MCF 10A (cell line): ENCODE measurements at regions not wholly inside any gene's neighbourhood (a gene's known extent, or its start where the extent isn't known, plus 50 kb on each side); places are given as distances from the start of the nearest gene placed in this dataset.
"Not testable (repeated sequence)": the region's sequence is repeated elsewhere in the genome, so short reads cannot be mapped to it uniquely, and the experiment has no call there.

Experiments
- BruUV-seq: library from RNA; stranded (reverse); fragments of 400-500 nt; replicated peaks from 2 replicates; lab custom pipeline; 2021; lab: Mats Ljungman, UMichigan
- CTCF ChIA-PET: fragments of 300-600 bp; sonication (Branson Sonifier 250); formaldehyde crosslinking; extraction: SDS; loops from one replicate; lab custom pipeline; 2021; ENCODE audit warnings: antibody characterized with exemption, inconsistent platforms; lab: Yijun Ruan, JAX
- POLR2A ChIA-PET: fragments of 300-600, 350-650 bp; sonication (Branson Sonifier 250); formaldehyde crosslinking; extraction: SDS; loops from one replicate; lab custom pipeline; 2020; ENCODE audit warnings: antibody characterized with exemption, inconsistent platforms; lab: Yijun Ruan, JAX
- DNase-seq: peaks from one replicate; pipeline ENCODE4 v3.0.0-alpha.2; 2018; ENCODE audit not compliant: unreplicated experiment
- H3K27ac Mint-ChIP-seq: one replicate; pipeline ENCODE4 v1.8.0; 2022; ENCODE audit warnings: mild to moderate bottlenecking, low read depth, mixed read lengths; ENCODE audit not compliant: unreplicated experiment
- H3K27me3 Mint-ChIP-seq: one replicate; pipeline ENCODE4 v1.8.0; 2022; ENCODE audit warnings: mixed read lengths; ENCODE audit not compliant: insufficient read depth, unreplicated experiment
- H3K36me3 Mint-ChIP-seq: one replicate; pipeline ENCODE4 v1.8.0; 2022; ENCODE audit warnings: mild to moderate bottlenecking, moderate library complexity, mixed read lengths; ENCODE audit not compliant: insufficient read depth, unreplicated experiment
- H3K4me1 Mint-ChIP-seq: one replicate; pipeline ENCODE4 v1.8.0; 2022; ENCODE audit warnings: mixed read lengths; ENCODE audit not compliant: insufficient read depth, unreplicated experiment
- H3K4me3 Mint-ChIP-seq: one replicate; pipeline ENCODE4 v1.8.0; 2022; ENCODE audit warnings: mild to moderate bottlenecking, moderate library complexity, mixed read lengths; ENCODE audit not compliant: unreplicated experiment
- H3K9me3 Mint-ChIP-seq: one replicate; pipeline ENCODE4 v1.8.0; 2022; ENCODE audit warnings: mixed read lengths; ENCODE audit not compliant: unreplicated experiment
- CTCF ChIP-seq: fragments of 200-600 bp; IDR thresholded peaks from one replicate; pipeline ENCODE4 v1.8.0; 2022; ENCODE audit warnings: antibody characterized with exemption, mild to moderate bottlenecking; ENCODE audit not compliant: unreplicated experiment
- intact Hi-C: fragments of 100-400 bp; cut with micrococcal nuclease; formaldehyde crosslinking; loops from 2 replicates; pipeline ENCODE4 v1.14.1; 2022

GRCh38 chr4:103947617-103948016, 227.8 kb upstream of the TACR3 start:
- no peaks in the 10 kb centered on the region for H3K4me1 Mint-ChIP-seq
- POLR2A ChIA-PET: no interaction called here

DNA sequence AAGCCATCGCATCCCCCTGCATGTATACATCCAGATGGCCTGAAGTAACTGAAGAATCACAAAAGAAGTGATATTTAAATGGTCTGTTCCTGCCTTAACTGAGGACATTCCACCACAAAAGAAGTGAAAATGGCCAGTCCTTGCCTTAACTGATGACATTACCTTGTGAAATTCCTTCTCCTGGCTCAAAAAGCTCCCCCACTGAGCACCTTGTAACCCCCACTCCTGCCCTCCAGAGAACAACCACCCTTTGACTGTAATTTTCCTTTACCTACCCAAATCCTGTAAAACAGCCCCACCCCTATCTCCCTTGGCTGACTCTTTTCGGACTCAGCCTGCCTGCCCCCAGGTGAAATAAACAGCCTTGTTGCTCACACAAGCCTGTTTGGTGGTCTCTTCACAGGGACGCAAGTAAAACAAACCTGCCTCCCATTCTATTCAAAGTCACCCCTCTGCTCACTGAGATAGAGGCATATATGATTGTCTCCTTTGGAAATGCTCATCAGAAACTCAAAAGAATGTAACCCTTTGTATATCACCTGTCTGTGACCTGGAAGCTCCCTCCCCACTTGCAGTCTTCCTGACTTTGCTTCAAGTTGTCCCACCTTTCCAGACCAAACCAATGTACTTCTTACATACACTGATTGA, 227.0 kb upstream of the TACR3 start:
- H3K4me3 Mint-ChIP-seq, DNase-seq, H3K27me3 Mint-ChIP-seq, H3K4me1 Mint-ChIP-seq, H3K27ac Mint-ChIP-seq, CTCF ChIA-PET, H3K36me3 Mint-ChIP-seq, H3K9me3 Mint-ChIP-seq, POLR2A ChIA-PET, BruUV-seq, intact Hi-C loops: not testable (repeated sequence)

More at GRCh38 chr4:103947617-103948016, 227.8 kb upstream of the TACR3 start:
- Mint-ChIP-seq H3K4me3 (no peak overlapping the region), H3K27ac (no peak overlapping the region), H3K36me3 (no peaks in the 10 kb centered on the region), H3K9me3 (no peaks in the 10 kb centered on the region), H3K27me3 (no peaks in the 10 kb centered on the region)
- TF ChIP-seq CTCF: no peak
- no peak for DNase-seq
- no TSS peak for BruUV-seq
- CTCF ChIA-PET: interaction anchor here (1.2 kb wide), 1 partner anchor 14 kb away, joined by 4 read pairs; no protein-coding TSS in a partner anchor
- intact Hi-C loops: no loop called here

DNA sequence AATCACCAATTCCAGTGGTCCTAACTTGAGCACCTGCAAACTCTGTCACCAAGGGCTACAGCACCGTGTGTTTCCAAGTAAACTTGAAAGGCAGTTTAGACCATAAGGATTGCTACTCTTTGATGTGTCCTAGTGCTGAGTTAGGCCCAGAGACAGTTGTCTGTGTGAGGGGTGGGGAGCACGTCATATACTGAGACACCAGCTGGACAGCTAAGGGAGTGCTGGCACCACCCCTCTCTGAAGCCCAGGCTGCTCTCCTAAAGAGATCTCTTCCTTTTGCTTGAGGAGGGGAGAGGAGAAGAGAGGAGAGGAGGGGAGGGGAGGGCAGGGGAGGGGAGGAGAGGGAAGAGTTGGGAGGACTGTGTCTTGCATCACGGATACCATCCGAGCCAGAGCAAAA, 218.7 kb upstream of the TACR3 start:
- Mint-ChIP-seq H3K9me3 (no peaks in the 10 kb centered on the region), H3K4me1 (no peaks in the 10 kb centered on the region), H3K36me3 (no peaks in the 10 kb centered on the region), H3K4me3 (no peak overlapping the region), H3K27ac (no peak overlapping the region), H3K27me3 (no peaks in the 10 kb centered on the region)
- BruUV-seq: no TSS peak
- intact Hi-C loops: no loop called here
- ChIA-PET POLR2A (no interaction called here), CTCF (interaction anchor here (0.6 kb wide), 2 partner anchors 173 to 303 kb away, joined by 3 read pairs; no protein-coding TSS in a partner anchor)
- TF ChIP-seq CTCF: no peak
- no peak for DNase-seq

DNA sequence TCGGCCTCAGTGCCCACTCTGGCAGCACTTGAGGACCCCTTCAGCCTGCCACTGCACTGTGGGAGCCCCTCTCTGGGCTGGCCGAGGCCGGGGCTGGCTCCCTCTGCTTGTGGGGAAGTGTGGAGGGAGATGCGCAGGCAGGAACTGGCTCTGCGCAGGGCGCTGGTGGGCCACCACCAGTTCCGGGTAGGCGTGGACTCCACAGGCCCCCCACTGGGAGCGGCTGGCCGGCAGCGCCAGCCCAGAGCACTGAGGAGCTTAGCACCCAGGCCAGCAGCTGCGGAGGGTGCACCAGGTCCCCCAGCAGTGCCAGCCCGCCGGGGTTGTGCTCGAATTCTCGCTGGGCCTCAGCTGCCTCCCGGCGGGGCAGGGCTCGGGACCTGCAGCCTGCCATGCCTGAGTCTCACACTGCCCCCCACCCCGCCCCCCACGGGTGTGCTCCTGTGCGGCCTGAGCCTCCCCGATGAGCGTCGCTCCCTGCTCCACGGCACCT, 216.9 kb upstream of the TACR3 start:
- BruUV-seq: no TSS peak
- ChIA-PET CTCF (interaction anchor here (0.6 kb wide), 2 partner anchors 21 to 302 kb away, joined by 3 to 4 read pairs; no protein-coding TSS in a partner anchor), POLR2A (no interaction called here)
- no peak for DNase-seq
- H3K4me1 Mint-ChIP-seq: no peaks in the 10 kb centered on the region
- no peaks in the 10 kb centered on the region for H3K27me3 Mint-ChIP-seq
- no peak overlapping the region for H3K4me3 Mint-ChIP-seq
- no peak for TF ChIP-seq CTCF
- H3K27ac Mint-ChIP-seq: no peak overlapping the region
- no peaks in the 10 kb centered on the region for H3K9me3 Mint-ChIP-seq
- intact Hi-C loops: no loop called here
- H3K36me3 Mint-ChIP-seq: no peaks in the 10 kb centered on the region
